ENCODE measurements at regions not wholly inside any gene's neighbourhood (a gene's known extent, or its start where the extent isn't known, plus 50 kb on each side); places are given as distances from the start of the nearest gene placed in this dataset.

GRCh38 chr3:127107002-127107401, 85.9 kb upstream of the PRR23E start:
- no peak for TF ChIP-seq SUZ12 (IDR thresholded peaks at IDR 0.05; ENCODE audit: extremely low read depth, insufficient read depth, insufficient read length)
- TF ChIP-seq YY1 (IDR thresholded peaks at IDR 0.05; ENCODE audit: insufficient read depth, insufficient read length): no peak
- no peak for TF ChIP-seq ZNF274 (IDR thresholded peaks at IDR 0.05; ENCODE audit: low read depth, low read length)

Data from NT2/D1 (cell line).